ENCODE measurements at regions not wholly inside any gene's neighbourhood (a gene's known extent, or its start where the extent isn't known, plus 50 kb on each side); places are given as distances from the start of the nearest gene placed in this dataset.
"Not testable (repeated sequence)": the region's sequence is repeated elsewhere in the genome, so short reads cannot be mapped to it uniquely, and the experiment has no call there.

GRCh38 chr4:174400603-174401302 is 117.0 kb downstream of the CEP44 start:
- not testable (repeated sequence) for DNase-seq (ENCODE audit: low spot score)

DNA sequence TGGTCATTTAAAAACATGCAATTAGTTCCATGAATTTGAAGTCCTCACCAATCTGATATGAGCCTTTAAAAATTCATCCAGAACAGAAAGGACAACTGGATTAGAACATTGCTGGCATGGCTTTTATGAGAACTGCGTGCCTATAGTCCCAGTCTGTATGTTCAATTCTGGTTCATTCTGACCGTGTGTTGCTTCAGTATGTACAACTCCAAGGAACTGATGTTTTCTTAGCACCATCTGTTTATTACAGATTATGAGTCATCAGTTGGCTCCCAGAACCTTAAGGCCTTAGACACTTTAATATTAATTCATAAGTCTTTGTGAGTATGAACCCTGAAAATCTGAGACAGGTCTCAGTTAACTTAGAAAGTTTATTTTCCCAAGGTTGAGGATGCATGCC is 115.0 kb downstream of the CEP44 start:
- DNase-seq (ENCODE audit: low spot score) = peak; percentile 29

GRCh38 chr4:174397366-174398155 is 113.8 kb downstream of the CEP44 start:
- DNase-seq (ENCODE audit: low spot score) = no peak

DNA sequence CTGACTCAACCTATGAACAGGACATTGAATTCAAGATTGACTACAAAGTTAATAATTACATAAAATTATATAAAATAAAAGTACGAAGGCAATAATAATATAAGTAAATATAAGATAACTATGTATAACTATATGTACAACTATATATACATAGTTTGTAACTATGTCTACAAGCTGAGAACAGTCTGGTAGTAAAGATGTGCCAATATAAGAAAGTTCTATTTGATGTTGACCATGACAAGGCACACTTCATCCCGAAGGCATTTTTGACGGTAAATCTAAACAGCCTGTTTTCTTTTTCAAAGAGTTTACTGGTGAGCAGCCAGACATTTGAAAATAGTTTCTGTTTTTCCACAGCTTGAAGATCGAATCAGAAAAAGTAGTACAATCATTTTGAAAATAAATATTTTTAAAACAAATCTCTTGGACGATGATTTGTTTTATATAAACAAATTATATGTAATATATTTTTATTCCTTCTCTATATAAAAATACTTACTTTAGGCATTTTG is 112.9 kb downstream of the CEP44 start:
- no peak for DNase-seq (ENCODE audit: low spot score)

DNA sequence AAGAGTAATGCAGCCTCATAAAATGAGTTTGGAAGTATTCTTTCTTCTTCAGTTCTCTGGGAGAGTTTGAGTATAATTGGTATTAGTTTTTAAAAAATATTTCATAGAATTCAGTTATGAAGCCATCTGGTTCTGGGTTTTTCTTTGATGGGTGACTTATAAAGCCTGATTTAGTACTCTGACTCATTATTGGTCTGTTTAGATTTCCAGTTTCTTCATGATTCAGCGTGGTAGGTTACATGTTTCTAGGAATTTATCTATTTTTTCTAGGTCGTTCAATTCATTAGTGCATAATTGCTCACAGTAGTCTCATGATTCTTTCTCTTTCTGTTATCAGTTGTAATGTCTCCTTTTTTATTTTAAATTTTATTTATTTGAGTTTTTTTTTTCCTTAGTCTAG is 111.2 kb downstream of the CEP44 start:
- peak; percentile 8 for DNase-seq (ENCODE audit: low spot score)

GRCh38 chr4:174389439-174389838 is 105.7 kb downstream of the CEP44 start:
- no peak for DNase-seq (ENCODE audit: low spot score)

DNA sequence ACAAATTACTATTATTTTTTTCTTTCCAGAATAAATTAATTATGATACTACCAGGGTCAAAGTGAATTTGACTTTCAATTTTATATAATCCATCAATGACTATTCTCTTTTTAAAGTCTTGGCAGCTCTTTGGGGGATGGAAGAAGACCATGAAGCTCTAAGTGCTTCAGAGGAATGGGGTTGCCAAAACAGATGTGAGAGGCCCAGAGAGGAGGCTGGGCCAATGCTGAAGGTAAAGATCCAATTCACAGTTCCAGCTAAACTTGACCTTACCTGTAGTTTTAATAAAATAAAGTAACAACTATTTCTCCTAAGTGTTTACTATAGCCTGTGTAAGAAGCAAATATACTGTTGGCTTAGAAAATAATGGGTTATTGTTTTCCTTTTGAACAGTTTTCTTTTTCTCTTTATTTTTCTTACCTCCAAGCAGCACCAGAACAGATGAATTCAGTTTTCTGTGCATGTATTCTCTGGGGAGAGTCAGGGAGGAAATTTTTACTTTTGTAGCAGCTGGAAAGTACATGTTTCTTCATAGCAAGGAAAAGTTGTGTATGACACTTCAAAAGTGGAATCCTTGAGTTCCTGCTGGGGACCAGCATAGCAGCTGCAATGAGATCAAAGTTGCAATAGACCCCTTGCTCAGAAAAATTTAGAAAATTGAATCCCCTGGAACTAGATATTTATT is 104.9 kb downstream of the CEP44 start:
- DNase-seq (ENCODE audit: low spot score) = no peak

DNA sequence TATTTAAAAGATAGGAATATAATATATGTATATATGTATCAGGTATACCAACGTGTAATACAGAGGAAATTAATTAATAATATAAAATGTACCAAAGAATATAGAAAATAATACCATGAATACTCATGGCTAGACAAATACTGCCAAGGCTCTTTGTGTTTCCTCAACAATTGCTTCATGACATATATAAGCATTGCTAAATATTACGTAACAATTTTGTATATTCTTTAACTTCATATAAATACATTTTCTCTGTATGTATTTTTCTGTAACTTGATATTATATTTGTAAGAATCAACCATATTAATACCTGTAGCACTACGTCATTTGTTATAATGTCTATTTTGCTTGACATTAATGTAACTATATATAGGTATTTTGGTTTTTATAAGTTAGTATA is 104.0 kb downstream of the CEP44 start:
- no peak for DNase-seq (ENCODE audit: low spot score)

GRCh38 chr4:174387143-174387542 is 103.4 kb downstream of the CEP44 start:
- DNase-seq (ENCODE audit: low spot score) = no peak

DNA sequence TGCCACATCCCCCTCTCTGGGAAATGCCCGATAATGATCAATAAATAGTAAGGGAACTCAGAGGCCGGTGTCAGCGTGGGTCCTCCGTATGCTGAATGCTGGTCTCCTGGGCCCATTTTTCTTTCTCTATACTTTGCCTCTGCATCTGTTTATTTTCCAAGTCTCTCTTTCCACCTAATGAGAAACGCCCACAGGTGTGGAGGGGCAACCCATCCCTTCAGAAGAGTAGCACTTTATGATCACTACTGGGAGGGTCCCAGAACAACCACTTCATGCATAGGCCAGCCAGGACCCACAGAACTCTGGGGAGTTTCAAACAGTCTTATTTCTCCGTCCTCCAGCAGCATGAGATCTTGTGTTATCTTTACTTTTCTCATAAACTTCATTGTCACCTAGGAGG is 100.1 kb downstream of the CEP44 start:
- DNase-seq (ENCODE audit: low spot score) = no peak

DNA sequence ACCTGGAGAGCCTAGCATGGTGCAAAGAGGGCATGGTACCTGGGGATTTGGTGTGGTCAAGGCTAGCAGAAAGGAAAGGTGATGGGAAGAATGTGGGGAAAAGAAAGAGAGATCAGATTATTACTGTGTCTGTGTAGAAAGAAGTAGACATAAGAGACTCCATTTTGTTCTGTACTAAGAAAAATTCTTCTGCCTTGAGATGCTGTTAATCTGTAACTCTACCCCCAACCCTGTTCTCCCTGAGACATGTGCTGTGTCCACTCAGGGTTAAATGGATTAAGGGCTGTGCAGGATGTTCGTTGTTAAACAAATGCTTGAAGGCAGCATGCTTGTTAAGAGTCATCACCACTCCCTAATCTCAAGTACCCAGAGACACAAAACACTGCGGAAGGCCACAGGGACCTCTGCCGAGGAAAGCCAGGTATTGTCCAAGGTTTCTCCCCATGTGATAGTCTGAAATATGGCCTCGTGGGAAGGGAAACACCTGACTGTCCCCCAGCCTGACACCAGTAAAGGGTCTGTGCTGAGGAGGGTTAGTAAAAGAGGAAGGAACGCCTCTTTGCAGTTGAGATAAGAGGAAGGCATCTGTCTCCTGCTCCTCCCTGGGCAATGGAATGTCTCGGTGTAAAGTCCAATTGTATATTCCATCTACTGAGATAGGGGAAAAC is 99.4 kb downstream of the CEP44 start:
- DNase-seq (ENCODE audit: low spot score) = not testable (repeated sequence)
